ENCODE measurements at regions not wholly inside any gene's neighbourhood (a gene's known extent, or its start where the extent isn't known, plus 50 kb on each side); places are given as distances from the start of the nearest gene placed in this dataset.

GRCh38 chr2:114261366-114261765, 181.1 kb upstream of the DPP10 start:
- no peak overlapping the region for H3K4me3 ChIP-seq (ENCODE audit: low read depth, low read length)
- DNase-seq (ENCODE audit: low read depth): no peak
- TF ChIP-seq POLR2A (IDR thresholded peaks at IDR 0.05; ENCODE audit: extremely low read depth, insufficient read length): no peak

GRCh38 chr2:114265261-114265660, 177.2 kb upstream of the DPP10 start:
- no peak for DNase-seq (ENCODE audit: low read depth)
- TF ChIP-seq POLR2A (IDR thresholded peaks at IDR 0.05; ENCODE audit: extremely low read depth, insufficient read length) (no peak), MAX (IDR thresholded peaks at IDR 0.05; ENCODE audit: low read depth, low read length) (no peak), MYC (IDR thresholded peaks at IDR 0.05; ENCODE audit: low read depth, low read length) (no peak)
- TF ChIP-seq, protein P1, sequence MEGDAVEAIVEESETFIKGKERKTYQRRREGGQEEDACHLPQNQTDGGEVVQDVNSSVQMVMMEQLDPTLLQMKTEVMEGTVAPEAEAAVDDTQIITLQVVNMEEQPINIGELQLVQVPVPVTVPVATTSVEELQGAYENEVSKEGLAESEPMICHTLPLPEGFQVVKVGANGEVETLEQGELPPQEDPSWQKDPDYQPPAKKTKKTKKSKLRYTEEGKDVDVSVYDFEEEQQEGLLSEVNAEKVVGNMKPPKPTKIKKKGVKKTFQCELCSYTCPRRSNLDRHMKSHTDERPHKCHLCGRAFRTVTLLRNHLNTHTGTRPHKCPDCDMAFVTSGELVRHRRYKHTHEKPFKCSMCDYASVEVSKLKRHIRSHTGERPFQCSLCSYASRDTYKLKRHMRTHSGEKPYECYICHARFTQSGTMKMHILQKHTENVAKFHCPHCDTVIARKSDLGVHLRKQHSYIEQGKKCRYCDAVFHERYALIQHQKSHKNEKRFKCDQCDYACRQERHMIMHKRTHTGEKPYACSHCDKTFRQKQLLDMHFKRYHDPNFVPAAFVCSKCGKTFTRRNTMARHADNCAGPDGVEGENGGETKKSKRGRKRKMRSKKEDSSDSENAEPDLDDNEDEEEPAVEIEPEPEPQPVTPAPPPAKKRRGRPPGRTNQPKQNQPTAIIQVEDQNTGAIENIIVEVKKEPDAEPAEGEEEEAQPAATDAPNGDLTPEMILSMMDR (IDR thresholded peaks at IDR 0.05; ENCODE audit: low read depth, low read length): no peak
- no peak overlapping the region for H3K4me3 ChIP-seq (ENCODE audit: low read depth, low read length)

DNA sequence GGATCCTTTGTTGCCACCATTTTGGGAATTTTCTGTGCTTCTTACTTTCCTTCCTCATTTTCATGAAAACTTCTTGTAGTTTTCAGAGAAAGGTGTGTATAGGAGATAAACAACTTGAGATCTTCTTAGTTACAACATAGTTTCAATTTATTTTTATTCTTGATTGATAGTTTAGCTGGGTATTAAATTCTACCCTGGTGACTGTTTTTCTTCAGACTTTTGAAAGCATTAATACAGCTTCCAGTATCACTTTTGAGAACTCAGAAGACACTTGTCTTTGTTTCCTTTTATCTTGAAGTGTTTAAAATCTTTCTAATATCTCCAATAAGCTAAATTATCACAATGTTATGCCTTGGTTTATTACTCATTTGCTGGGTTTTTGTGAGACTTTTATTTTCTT, 167.5 kb upstream of the DPP10 start:
- DNase-seq (ENCODE audit: low read depth): no peak
- H3K4me3 ChIP-seq (ENCODE audit: low read depth, low read length): no peak overlapping the region
- TF ChIP-seq, protein P1 (IDR thresholded peaks at IDR 0.05; ENCODE audit: low read depth, low read length): no peak
- TF ChIP-seq POLR2A (IDR thresholded peaks at IDR 0.05; ENCODE audit: extremely low read depth, insufficient read length) (no peak), MAX (IDR thresholded peaks at IDR 0.05; ENCODE audit: low read depth, low read length) (no peak), MYC (IDR thresholded peaks at IDR 0.05; ENCODE audit: low read depth, low read length) (no peak)

DNA sequence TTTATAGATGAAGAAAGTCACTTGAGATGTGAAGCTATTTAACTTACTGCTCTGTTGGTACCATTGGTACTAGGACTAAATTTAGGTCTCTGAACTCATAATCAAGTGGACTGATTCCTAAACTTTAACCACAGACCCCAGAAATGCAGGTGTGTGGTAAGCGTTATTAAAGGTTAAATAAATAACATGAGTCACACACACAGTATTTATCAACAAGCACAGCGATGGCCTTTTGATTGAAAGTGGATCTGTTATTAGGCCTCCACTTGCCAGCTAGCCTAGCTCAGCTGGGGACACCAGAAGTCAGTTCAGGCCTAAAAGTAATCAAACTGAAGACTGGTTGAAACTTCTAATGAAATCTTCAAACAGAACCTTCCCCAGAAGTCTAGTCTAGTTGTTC, 161.3 kb upstream of the DPP10 start:
- no peak for TF ChIP-seq MAX (IDR thresholded peaks at IDR 0.05; ENCODE audit: low read depth, low read length)
- no peak for TF ChIP-seq POLR2A (IDR thresholded peaks at IDR 0.05; ENCODE audit: extremely low read depth, insufficient read length)
- TF ChIP-seq MYC (IDR thresholded peaks at IDR 0.05; ENCODE audit: low read depth, low read length): no peak
- TF ChIP-seq, protein P1 (IDR thresholded peaks at IDR 0.05; ENCODE audit: low read depth, low read length): no peak
- DNase-seq (ENCODE audit: low read depth): no peak
- H3K4me3 ChIP-seq (ENCODE audit: low read depth, low read length): no peak overlapping the region

GRCh38 chr2:114283774-114284173, 158.7 kb upstream of the DPP10 start:
- no peak overlapping the region for H3K4me3 ChIP-seq (ENCODE audit: low read depth, low read length)
- no peak for DNase-seq (ENCODE audit: low read depth)
- TF ChIP-seq POLR2A (IDR thresholded peaks at IDR 0.05; ENCODE audit: extremely low read depth, insufficient read length) (no peak), MYC (IDR thresholded peaks at IDR 0.05; ENCODE audit: low read depth, low read length) (no peak), MAX (IDR thresholded peaks at IDR 0.05; ENCODE audit: low read depth, low read length) (no peak)
- TF ChIP-seq, protein P1 (IDR thresholded peaks at IDR 0.05; ENCODE audit: low read depth, low read length): no peak

- DNase-seq (ENCODE audit: low read depth): no peak
- TF ChIP-seq MYC (IDR thresholded peaks at IDR 0.05; ENCODE audit: low read depth, low read length) (no peak), MAX (IDR thresholded peaks at IDR 0.05; ENCODE audit: low read depth, low read length) (no peak), POLR2A (IDR thresholded peaks at IDR 0.05; ENCODE audit: extremely low read depth, insufficient read length) (no peak)
- TF ChIP-seq, protein P1 (IDR thresholded peaks at IDR 0.05; ENCODE audit: low read depth, low read length): no peak
- H3K4me3 ChIP-seq (ENCODE audit: low read depth, low read length): no peak overlapping the region
Measured at GRCh38 chr2:114286438-114286837, 156.0 kb upstream of the DPP10 start.

Data from NB4 (cell line).